DMS153 (cell line): ENCODE measurements at regions not wholly inside any gene's neighbourhood (a gene's known extent, or its start where the extent isn't known, plus 50 kb on each side); places are given as distances from the start of the nearest gene placed in this dataset.

Experiments used
- DNase-seq: peaks from one replicate; lab custom pipeline; 2025; lab: John Stamatoyannopoulos, UW

- no peak for DNase-seq
Measured at GRCh38 chr12:39125566-39125965, 220.2 kb upstream of the CPNE8 start.

- no peak for DNase-seq
Measured at GRCh38 chr12:39124768-39125167, 219.4 kb upstream of the CPNE8 start.

DNA sequence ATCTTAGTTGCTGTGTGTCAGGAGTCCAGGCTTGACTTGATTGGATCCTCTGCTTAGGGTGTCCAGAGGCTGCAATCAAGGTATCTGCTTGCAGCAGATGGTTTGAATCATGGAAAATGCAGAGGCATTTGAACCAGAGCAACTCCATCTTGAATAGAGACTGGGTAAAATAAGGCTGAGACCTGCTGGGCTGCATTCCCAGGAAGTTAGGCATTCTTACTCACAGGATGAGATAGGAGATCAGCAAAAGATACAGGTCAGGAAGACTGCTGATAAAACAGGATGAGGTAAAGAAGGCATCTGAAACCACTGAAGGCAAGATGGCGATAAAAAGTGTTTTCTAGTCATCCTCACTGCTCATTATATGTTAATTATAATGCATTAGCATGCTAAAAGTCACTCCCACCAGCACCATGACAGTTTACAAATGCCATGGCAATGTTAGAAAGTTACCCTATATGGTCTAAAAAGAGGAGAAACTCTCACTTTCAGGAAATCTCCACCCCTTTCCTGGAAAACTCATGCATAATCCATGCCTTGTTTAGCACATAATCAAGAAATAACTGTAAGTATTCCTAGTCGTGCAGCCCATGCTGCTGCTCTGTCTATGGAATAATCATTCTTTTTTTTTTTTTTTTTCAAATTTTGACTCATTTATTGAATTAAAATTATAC, 218.3 kb upstream of the CPNE8 start:
- no peak for DNase-seq

GRCh38 chr12:39122562-39123204, 217.3 kb upstream of the CPNE8 start:
- no peak for DNase-seq

GRCh38 chr12:39116861-39117260, 211.5 kb upstream of the CPNE8 start:
- peak; percentile 8 for DNase-seq

GRCh38 chr12:39112064-39112463, 206.7 kb upstream of the CPNE8 start:
- DNase-seq, result no peak

GRCh38 chr12:39105111-39105510, 199.7 kb upstream of the CPNE8 start:
- DNase-seq, result no peak

- peak; percentile 47 for DNase-seq
Measured at GRCh38 chr12:39103552-39104165, 198.3 kb upstream of the CPNE8 start.

DNA sequence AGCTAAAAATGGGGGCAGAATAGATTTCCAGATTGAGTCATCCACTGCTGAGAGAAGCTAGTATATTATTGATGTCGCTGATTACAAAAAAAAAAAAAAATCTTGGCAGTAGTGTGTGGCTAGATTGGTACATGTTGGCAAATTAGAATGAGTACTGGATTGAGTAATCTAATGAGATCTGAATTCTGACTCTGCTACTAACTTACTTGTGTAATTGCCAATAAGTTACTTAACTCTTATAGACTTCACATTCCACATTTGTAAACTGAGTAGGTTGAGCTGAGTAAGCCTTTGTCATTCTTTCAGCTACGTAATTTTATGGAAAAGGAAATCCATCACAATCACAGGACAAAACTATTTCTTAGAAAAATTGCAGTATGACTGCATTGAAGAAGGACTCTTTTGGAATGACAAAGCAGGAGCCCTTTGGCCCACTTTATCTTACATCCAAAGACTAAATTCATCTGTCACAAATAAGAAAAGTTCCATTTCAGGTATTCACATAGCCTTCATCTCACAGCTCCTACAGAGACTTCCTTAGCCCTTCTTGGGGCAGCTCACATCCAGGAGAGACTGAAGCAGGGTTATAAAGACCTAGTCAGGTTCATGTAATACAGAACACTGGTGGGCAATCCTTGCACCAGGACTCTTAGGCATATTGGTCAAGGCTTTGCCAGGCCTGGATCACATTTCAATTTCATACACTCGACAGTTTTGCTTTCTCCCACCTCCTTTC, 197.3 kb upstream of the CPNE8 start:
- no peak for DNase-seq

- no peak for DNase-seq
Measured at GRCh38 chr12:39095636-39096330, 190.4 kb upstream of the CPNE8 start.

- DNase-seq, result no peak
Measured at GRCh38 chr12:39081910-39082309, 176.5 kb upstream of the CPNE8 start.

- no peak for DNase-seq
Measured at GRCh38 chr12:39077226-39077625, 171.8 kb upstream of the CPNE8 start.

GRCh38 chr12:39074063-39074462, 168.7 kb upstream of the CPNE8 start:
- no peak for DNase-seq

GRCh38 chr12:39072658-39073057, 167.3 kb upstream of the CPNE8 start:
- no peak for DNase-seq

DNA sequence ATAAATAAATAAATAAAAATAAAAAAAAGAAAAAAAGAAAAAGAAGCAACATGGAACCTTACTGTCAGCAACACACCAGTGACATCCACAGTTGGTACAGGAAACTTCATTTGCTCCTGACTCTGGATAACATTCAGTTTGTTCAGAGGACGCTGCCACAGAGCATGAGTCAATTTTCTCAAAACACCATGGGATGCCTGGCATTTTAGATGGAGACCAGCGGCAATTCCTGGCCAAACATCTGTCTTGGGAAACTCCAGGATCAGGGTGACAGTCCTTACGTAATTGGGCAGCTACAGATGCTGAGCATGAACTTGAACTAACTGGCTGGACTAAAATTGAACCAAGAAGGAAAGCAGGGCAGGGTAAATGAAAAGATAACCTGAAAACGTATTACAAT, 166.2 kb upstream of the CPNE8 start:
- DNase-seq, result no peak

- no peak for DNase-seq
Measured at GRCh38 chr12:39070775-39071174, 165.4 kb upstream of the CPNE8 start.

- no peak for DNase-seq
Measured at GRCh38 chr12:39065455-39065854, 160.1 kb upstream of the CPNE8 start.

DNA sequence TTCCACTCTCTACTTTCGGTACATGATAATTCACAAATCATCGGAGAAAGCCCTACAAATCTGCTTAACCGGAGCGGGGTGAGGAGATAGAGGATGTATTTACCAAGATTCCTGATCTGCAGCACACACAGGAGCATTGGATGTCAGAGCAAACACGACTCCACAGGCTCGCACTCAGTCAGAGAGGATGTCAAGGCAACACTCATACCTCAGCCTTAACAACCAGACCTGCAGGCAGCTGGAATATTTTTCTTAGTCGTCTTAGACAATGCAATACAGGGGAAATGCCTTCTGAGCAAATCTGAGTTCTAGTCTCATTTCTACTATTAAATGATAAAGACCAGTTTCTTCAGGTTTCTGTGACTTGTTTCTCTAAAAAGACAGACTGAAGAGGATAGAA, 159.3 kb upstream of the CPNE8 start:
- no peak for DNase-seq

DNA sequence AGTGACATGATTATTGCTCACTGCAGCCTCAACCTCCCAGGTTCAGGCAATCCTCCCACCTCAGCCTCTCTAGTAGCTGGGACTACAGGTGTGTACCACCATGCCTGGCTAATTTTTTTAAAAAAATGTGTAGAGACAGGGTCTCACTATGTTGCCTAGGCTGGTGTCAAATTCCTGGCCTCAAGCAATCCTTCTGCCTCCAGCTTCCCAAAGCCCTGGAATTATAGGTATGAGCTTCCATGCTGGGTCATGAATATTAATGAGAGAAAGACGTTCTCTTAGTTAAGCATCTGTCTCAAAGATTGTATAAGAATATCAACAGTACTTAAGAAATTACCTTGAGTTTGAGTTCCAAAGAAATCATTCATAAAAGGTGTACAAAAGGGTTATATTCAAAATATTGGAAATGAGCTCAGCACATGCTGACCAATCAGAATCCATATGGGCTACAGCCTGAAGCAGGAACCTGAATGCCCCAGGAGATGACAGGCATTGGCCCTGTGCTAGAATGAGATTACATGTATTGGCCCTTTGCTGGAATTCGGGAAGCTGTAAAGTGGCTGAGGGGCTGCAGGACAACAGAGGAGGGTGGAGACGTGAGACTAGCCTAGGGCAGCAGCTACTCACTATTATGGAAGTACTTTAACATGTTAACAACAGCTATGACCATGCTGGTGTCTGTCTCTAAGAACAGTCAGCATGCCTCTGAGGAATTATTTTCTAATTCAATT, 157.0 kb upstream of the CPNE8 start:
- DNase-seq, result no peak

GRCh38 chr12:39061576-39061975, 156.2 kb upstream of the CPNE8 start:
- no peak for DNase-seq

GRCh38 chr12:39048395-39048794, 143.0 kb upstream of the CPNE8 start:
- no peak for DNase-seq
